Mesenchymal stem cell (in vitro differentiated cells and primary cell): ENCODE measurements at regions not wholly inside any gene's neighbourhood (a gene's known extent, or its start where the extent isn't known, plus 50 kb on each side); places are given as distances from the start of the nearest gene placed in this dataset.

Experiments used
- DNase-seq: peaks from one replicate; pipeline ENCODE4 v3.0.0-alpha.2; 2013
- H2AFZ ChIP-seq: one replicate; pipeline ENCODE4 v1.6.1; 2013; ENCODE audit warnings: low read depth, mild to moderate bottlenecking, control low read depth, inconsistent platforms, low read length, moderate library complexity
- H2AK5ac ChIP-seq: 2 replicates; pipeline ENCODE4 v1.6.1; 2013; ENCODE audit warnings: low read length, moderate library complexity, mild to moderate bottlenecking, inconsistent platforms; ENCODE audit not compliant: severe bottlenecking
- H2BK120ac ChIP-seq: one replicate; pipeline ENCODE4 v1.6.1; 2013; ENCODE audit warnings: low read depth, mild to moderate bottlenecking, inconsistent platforms, low read length, moderate library complexity
- H2BK12ac ChIP-seq, 2 experiments: one replicate each; pipeline ENCODE4 v1.6.1; 2013; ENCODE audit warnings: inconsistent platforms in 2 of 2, low read length in 2 of 2, mild to moderate bottlenecking in 2 of 2, moderate library complexity in 2 of 2, control low read depth in 1 of 2
- H2BK15ac ChIP-seq: one replicate; pipeline ENCODE4 v1.6.1; 2013; ENCODE audit warnings: mild to moderate bottlenecking, low read depth, inconsistent platforms; ENCODE audit not compliant: poor library complexity, severe bottlenecking
- H2BK5ac ChIP-seq: 2 replicates; pipeline ENCODE4 v1.6.1; 2013; ENCODE audit warnings: low read depth, mild to moderate bottlenecking, low read length, control low read depth, inconsistent platforms; ENCODE audit not compliant: poor library complexity, severe bottlenecking
- H3K14ac ChIP-seq, 2 experiments: one replicate each; pipeline ENCODE4 v1.6.1; 2013; ENCODE audit warnings: inconsistent platforms in 2 of 2, low read length in 2 of 2, control low read depth in 1 of 2, mild to moderate bottlenecking in 1 of 2, moderate library complexity in 1 of 2
- H3K18ac ChIP-seq, 2 experiments: one replicate each; pipeline ENCODE4 v1.6.1; 2013; ENCODE audit warnings: inconsistent platforms in 2 of 2, low read length in 2 of 2, control low read depth in 1 of 2, low read depth in 1 of 2, mild to moderate bottlenecking in 1 of 2
- H3K23ac ChIP-seq, 2 experiments: one replicate each; pipeline ENCODE4 v1.6.1; 2013; ENCODE audit warnings: inconsistent platforms in 2 of 2, low read length in 2 of 2, mild to moderate bottlenecking in 2 of 2, moderate library complexity in 2 of 2, control low read depth in 1 of 2
- H3K27ac ChIP-seq: 2 replicates; pipeline ENCODE4 v1.5.1; 2013; ENCODE audit warnings: mild to moderate bottlenecking, moderate library complexity, low read length, control low read depth, inconsistent platforms; ENCODE audit not compliant: poor library complexity, severe bottlenecking
- H3K27me3 ChIP-seq, 2 experiments: 2 replicates each; pipeline versions ENCODE4 v1.6.1 to v1.7.0; 2013; ENCODE audit warnings: low read length in 2 of 2, mild to moderate bottlenecking in 2 of 2, moderate library complexity in 2 of 2, control low read depth in 1 of 2, inconsistent platforms in 1 of 2; ENCODE audit not compliant: control insufficient read depth in 1 of 2, insufficient read depth in 1 of 2
- H3K36me3 ChIP-seq, 2 experiments: 2 replicates each; pipeline versions ENCODE4 v1.6.1 to v1.7.0; 2013; ENCODE audit warnings: low read length in 2 of 2, control low read depth in 1 of 2, inconsistent platforms in 1 of 2, low read depth in 1 of 2, mild to moderate bottlenecking in 1 of 2; ENCODE audit not compliant: insufficient read depth in 2 of 2, control insufficient read depth in 1 of 2
- H3K4ac ChIP-seq, 2 experiments: one replicate each; pipeline ENCODE4 v1.6.1; 2013; ENCODE audit warnings: inconsistent platforms in 2 of 2, low read length in 2 of 2, mild to moderate bottlenecking in 2 of 2, moderate library complexity in 2 of 2, control low read depth in 1 of 2, low read depth in 1 of 2
- H3K4me1 ChIP-seq: 2 replicates; pipeline ENCODE4 v1.6.1; 2013; ENCODE audit warnings: low read depth, low read length, control low read depth; ENCODE audit not compliant: control insufficient read depth, insufficient read depth
- H3K4me2 ChIP-seq: 2 replicates; pipeline ENCODE4 v1.6.1; 2013; ENCODE audit warnings: low read length, mild to moderate bottlenecking, inconsistent platforms; ENCODE audit not compliant: poor library complexity, severe bottlenecking
- H3K4me3 ChIP-seq, 2 experiments: 2 replicates each; pipeline versions ENCODE4 v1.5.1 to v1.7.0; 2013; ENCODE audit warnings: low read length in 2 of 2, mild to moderate bottlenecking in 2 of 2, control low read depth in 1 of 2, low read depth in 1 of 2; ENCODE audit not compliant: insufficient read depth in 1 of 2
- H3K79me1 ChIP-seq: replicated peaks from 2 replicates; pipeline ENCODE4 v1.6.1; 2013; ENCODE audit warnings: mild to moderate bottlenecking, control low read depth, low read length, inconsistent platforms; ENCODE audit not compliant: poor library complexity, severe bottlenecking
- H3K9ac ChIP-seq: 2 replicates; pipeline ENCODE4 v1.7.0; 2013; ENCODE audit warnings: mild to moderate bottlenecking, low read length, moderate library complexity
- H3K9me3 ChIP-seq: 2 replicates; pipeline ENCODE4 v1.7.0; 2013; ENCODE audit warnings: mild to moderate bottlenecking, low read length; ENCODE audit not compliant: control insufficient read depth
- H4K8ac ChIP-seq: one replicate; pipeline ENCODE4 v1.6.1; 2013; ENCODE audit warnings: inconsistent platforms, mild to moderate bottlenecking, low read length, moderate library complexity
- H4K91ac ChIP-seq: one replicate; pipeline ENCODE4 v1.6.1; 2013; ENCODE audit warnings: mild to moderate bottlenecking, low read length, inconsistent platforms
- WGBS: methylation state at CpG from one replicate; pipeline ENCODE4 v1.1.7; 2013; ENCODE audit warnings: mixed read lengths; 5-methylcytosine and 5-hydroxymethylcytosine counted together

- H3K4ac ChIP-seq: no peak overlapping the region
- no peak overlapping the region for H3K23ac ChIP-seq
- no peak overlapping the region for H3K4me2 ChIP-seq
- H4K8ac ChIP-seq: no peak overlapping the region
- no peak overlapping the region for H4K91ac ChIP-seq
- no peak for DNase-seq
- no peaks in the 10 kb centered on the region for H3K27me3 ChIP-seq
- no peak overlapping the region for H2BK12ac ChIP-seq
- no peak overlapping the region for H2BK5ac ChIP-seq
- H3K27ac ChIP-seq: no peak overlapping the region
- H3K14ac ChIP-seq: no peak overlapping the region
- no peak overlapping the region for H2BK120ac ChIP-seq
- H3K9me3 ChIP-seq: no peaks in the 10 kb centered on the region
- H2AK5ac ChIP-seq: no peak overlapping the region
- H3K4me1 ChIP-seq: no peaks in the 10 kb centered on the region
- H2AFZ ChIP-seq: no peak overlapping the region
- H3K18ac ChIP-seq: no peak overlapping the region
- no peaks in the 10 kb centered on the region for H3K36me3 ChIP-seq
- no peaks in the 10 kb centered on the region for H3K79me1 ChIP-seq
- no peak overlapping the region for H3K4me3 ChIP-seq
- H2BK15ac ChIP-seq: no peak overlapping the region
- 74% methylated on average over 2 of the region's 3 CpGs for WGBS
- H3K9ac ChIP-seq: no peak overlapping the region
These were observed 544.0 kb upstream of the ADGRL3 start for GRCh38 chr4:60656171-60656570.

GRCh38 chr4:60657041-60657440 is 543.1 kb upstream of the ADGRL3 start:
- WGBS: 94% methylated on average over 3 of the region's 3 CpGs
- H3K4ac ChIP-seq: no peak overlapping the region

GRCh38 chr4:60657807-60658206 is 542.3 kb upstream of the ADGRL3 start:
- H3K9ac ChIP-seq: peak overlapping the region; percentile 74
- no peak overlapping the region for H2BK5ac ChIP-seq
- no peaks in the 10 kb centered on the region for H3K27me3 ChIP-seq
- no peak overlapping the region for H3K14ac ChIP-seq
- H3K23ac ChIP-seq: no peak overlapping the region
- no peaks in the 10 kb centered on the region for H3K4me1 ChIP-seq
- H3K9me3 ChIP-seq: no peaks in the 10 kb centered on the region
- H2AK5ac ChIP-seq: no peak overlapping the region
- H2BK12ac ChIP-seq: no peak overlapping the region
- H2BK15ac ChIP-seq: no peak overlapping the region
- no peaks in the 10 kb centered on the region for H3K79me1 ChIP-seq
- H3K4ac ChIP-seq: no peak overlapping the region
- peak overlapping the region in 1 of 2 experiments; percentile 32 for H3K4me3 ChIP-seq
- no peak overlapping the region for H3K4me2 ChIP-seq
- H4K8ac ChIP-seq: no peak overlapping the region
- H3K18ac ChIP-seq: no peak overlapping the region
- H2AFZ ChIP-seq: no peak overlapping the region
- DNase-seq: peak; percentile 24
- no peak overlapping the region for H4K91ac ChIP-seq
- no peaks in the 10 kb centered on the region for H3K36me3 ChIP-seq
- H2BK120ac ChIP-seq: no peak overlapping the region
- H3K27ac ChIP-seq: no peak overlapping the region

More at GRCh38 chr4:60657041-60657440, 543.1 kb upstream of the ADGRL3 start:
- H3K4me2 ChIP-seq: no peak overlapping the region
- H2AK5ac ChIP-seq: no peak overlapping the region
- H4K8ac ChIP-seq: peak overlapping the region; percentile 64
- H2BK5ac ChIP-seq: no peak overlapping the region
- H3K79me1 ChIP-seq: no peaks in the 10 kb centered on the region
- H3K9me3 ChIP-seq: no peaks in the 10 kb centered on the region
- no peak overlapping the region for H2BK15ac ChIP-seq
- H2AFZ ChIP-seq: no peak overlapping the region
- peak overlapping the region; percentile 74 for H3K9ac ChIP-seq
- H3K27me3 ChIP-seq: no peaks in the 10 kb centered on the region
- peak overlapping the region in 1 of 2 experiments; percentile 3 for H3K18ac ChIP-seq
- H3K36me3 ChIP-seq: no peaks in the 10 kb centered on the region
- H3K14ac ChIP-seq: no peak overlapping the region
- peak; percentile 3 for DNase-seq
- H3K4me3 ChIP-seq: peak overlapping the region in 1 of 2 experiments; percentile 32
- no peak overlapping the region for H2BK12ac ChIP-seq
- H3K27ac ChIP-seq: no peak overlapping the region
- no peak overlapping the region for H4K91ac ChIP-seq
- no peak overlapping the region for H2BK120ac ChIP-seq
- H3K4me1 ChIP-seq: no peaks in the 10 kb centered on the region
- no peak overlapping the region for H3K23ac ChIP-seq

GRCh38 chr4:60663769-60664168 is 536.4 kb upstream of the ADGRL3 start:
- Histone ChIP-seq H4K91ac (no peak overlapping the region), H3K4me1 (no peaks in the 10 kb centered on the region), H3K4me3 (no peak overlapping the region), H2BK120ac (no peak overlapping the region), H3K36me3 (no peaks in the 10 kb centered on the region), H4K8ac (no peak overlapping the region), H2BK15ac (no peak overlapping the region), H3K9me3 (no peaks in the 10 kb centered on the region), H3K18ac (no peak overlapping the region), H3K79me1 (no peaks in the 10 kb centered on the region), H3K14ac (no peak overlapping the region), H2AK5ac (no peak overlapping the region), H2BK12ac (no peak overlapping the region), H3K23ac (no peak overlapping the region), H2BK5ac (no peak overlapping the region), H3K4me2 (no peak overlapping the region), H3K27ac (no peak overlapping the region), H3K9ac (no peak overlapping the region), H3K4ac (no peak overlapping the region), H3K27me3 (no peaks in the 10 kb centered on the region), H2AFZ (no peak overlapping the region)
- DNase-seq: no peak
- no CpG with 5 or more reads among the region's 4 CpGs for WGBS
